ENCODE measurements at regions not wholly inside any gene's neighbourhood (a gene's known extent, or its start where the extent isn't known, plus 50 kb on each side); places are given as distances from the start of the nearest gene placed in this dataset.

- BruUV-seq (replicated peaks), result no TSS peak
- TF ChIP-seq MNT (IDR thresholded peaks at IDR 0.05) (no peak), SMAD9 (CRISPR knock-in tag; IDR thresholded peaks at IDR 0.05) (no peak), ZNF354B (CRISPR knock-in tag; IDR thresholded peaks at IDR 0.05) (no peak), CREBL2 (CRISPR knock-in tag; IDR thresholded peaks at IDR 0.05; ENCODE audit: borderline replicate concordance) (no peak), ZNF768 (CRISPR knock-in tag; IDR thresholded peaks at IDR 0.05) (no peak), RBM39 (IDR thresholded peaks at IDR 0.05; ENCODE audit: low read depth, low read length, poor library complexity, severe bottlenecking) (no peak), E2F1 (CRISPR knock-in tag; IDR thresholded peaks at IDR 0.05) (no peak), ZSCAN29 (CRISPR knock-in tag; conservative IDR thresholded peaks at IDR 0.05) (no peak), ZFP91 (CRISPR knock-in tag; IDR thresholded peaks at IDR 0.05; ENCODE audit: borderline replicate concordance) (no peak), MXD1 (CRISPR knock-in tag; IDR thresholded peaks at IDR 0.05) (no peak), ZNF646 (CRISPR knock-in tag; IDR thresholded peaks at IDR 0.05) (no peak), RAD51 (IDR thresholded peaks at IDR 0.05; ENCODE audit: borderline replicate concordance) (no peak)
Observed at GRCh38 chr20:7333841-7334240, 566.4 kb downstream of the BMP2 start.

More at GRCh38 chr20:7333841-7334240, 566.4 kb downstream of the BMP2 start:
- no peak for DNase-seq (ENCODE audit: low spot score)
- WGBS (ENCODE audit: low lambda C conversion rate), result 12% methylated on average over 3 of the region's 3 CpGs
- 0 out of 2 replicates have a peak, but pooled peaks cover 14% of the 10 kb centered on the region for H3K9me3 ChIP-seq (ENCODE audit: low read length)
- H3K79me2 ChIP-seq (ENCODE audit: insufficient read depth, low read length), result no peaks in the 10 kb centered on the region
- no peak overlapping the region for H3K4me3 ChIP-seq (replicated peaks in 1 of 3; ENCODE audit: insufficient read depth in 1 of 3, low read depth in 2 of 3, low read length in 3 of 3)
- no peaks in the 10 kb centered on the region for H4K20me1 ChIP-seq (ENCODE audit: insufficient read depth, low read length)
- intact Hi-C loops (cut with micrococcal nuclease; ENCODE audit: unreplicated experiment) (no loop called here), in situ Hi-C loops (cut with HindIII; ENCODE audit: extremely low pct_ligation_motif_present, low pct_unique_long_range_greater_than_20kb) (no loop called here)
- no peak overlapping the region for H3K4me2 ChIP-seq (ENCODE audit: low read depth, low read length)
- no peak for FAIRE-seq
- H3K36me3 ChIP-seq (replicated peaks in 1 of 2; ENCODE audit: control insufficient read depth in 1 of 2, insufficient read depth in 2 of 2, low read length in 2 of 2), result no peaks in the 10 kb centered on the region
- no peak for ATAC-seq
- H3K27me3 ChIP-seq (ENCODE audit: control insufficient read depth in 1 of 2, insufficient read depth in 2 of 2, low read length in 2 of 2), result no peaks in the 10 kb centered on the region
- no peak overlapping the region for H2AFZ ChIP-seq (ENCODE audit: low read length)
- ChIA-PET CTCF (ENCODE audit: low intra/inter-chr PET ratio, low total read pairs) (no interaction called here), POLR2A (no interaction called here)
- H3K27ac ChIP-seq (ENCODE audit: extremely low read length, insufficient read depth, low read length), result no peak overlapping the region
- no peaks in the 10 kb centered on the region for H3K4me1 ChIP-seq (ENCODE audit: insufficient read depth, low read length)
- no peak overlapping the region for H3K9ac ChIP-seq (ENCODE audit: insufficient read depth, low read depth, low read length)
